Memory B cell (primary cell): ENCODE measurements at regions not wholly inside any gene's neighbourhood (a gene's known extent, or its start where the extent isn't known, plus 50 kb on each side); places are given as distances from the start of the nearest gene placed in this dataset.
"Not testable (repeated sequence)": the region's sequence is repeated elsewhere in the genome, so short reads cannot be mapped to it uniquely, and the experiment has no call there.

Experiments
- ATAC-seq: fragments of 150-1000 bp; cut with Tn5 transposase; 2 replicates; pipeline ENCODE4 v1.10.0; 2021; ENCODE audit warnings: low read depth, mild to moderate bottlenecking, moderate library complexity
- DNase-seq, 2 donors: peaks; one replicate each; pipeline ENCODE4 v3.0.0; 2022; ENCODE audit warnings: low spot score in 2 of 2
- H3K27ac Mint-ChIP-seq: one replicate; pipeline ENCODE4 v1.8.0; 2022; ENCODE audit warnings: mild to moderate bottlenecking, moderate library complexity, mixed read lengths
- H3K27me3 Mint-ChIP-seq: one replicate; pipeline ENCODE4 v1.8.0; 2022; ENCODE audit warnings: mixed read lengths
- H3K36me3 Mint-ChIP-seq: one replicate; pipeline ENCODE4 v1.8.0; 2022; ENCODE audit warnings: mild to moderate bottlenecking, mixed read lengths
- H3K4me1 Mint-ChIP-seq: one replicate; pipeline ENCODE4 v1.8.0; 2022; ENCODE audit warnings: mixed read lengths
- H3K4me3 Mint-ChIP-seq: one replicate; pipeline ENCODE4 v1.8.0; 2022; ENCODE audit warnings: mild to moderate bottlenecking, moderate library complexity, mixed read lengths
- H3K9me3 Mint-ChIP-seq: one replicate; pipeline ENCODE4 v1.8.0; 2022; ENCODE audit warnings: mixed read lengths

DNA sequence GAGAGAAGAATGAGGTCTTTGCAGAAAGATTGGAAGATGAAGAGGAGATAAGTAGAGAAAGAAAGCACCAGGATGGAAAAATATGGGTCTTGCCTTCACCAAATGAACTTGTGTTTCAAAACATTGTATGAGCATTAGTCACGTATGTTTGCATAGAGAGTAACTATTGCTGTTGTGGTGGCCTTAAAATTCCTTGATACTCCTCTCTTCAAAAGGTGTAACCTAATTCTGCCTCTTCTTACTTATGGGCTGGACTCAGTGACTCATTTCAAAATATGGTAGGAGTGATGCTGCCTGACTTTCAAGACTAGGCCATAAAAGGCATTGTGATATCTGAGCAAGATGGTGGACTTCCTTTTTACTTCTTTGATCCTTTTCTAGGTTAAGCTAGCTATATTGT, 228.7 kb upstream of the ZNF385D start:
- Mint-ChIP-seq H3K4me1 (no peaks in the 10 kb centered on the region), H3K9me3 (peaks cover 11% of the 10 kb centered on the region), H3K4me3 (no peak overlapping the region), H3K36me3 (no peaks in the 10 kb centered on the region), H3K27me3 (no peaks in the 10 kb centered on the region), H3K27ac (no peak overlapping the region)
- DNase-seq (no peak), ATAC-seq (no peak)

DNA sequence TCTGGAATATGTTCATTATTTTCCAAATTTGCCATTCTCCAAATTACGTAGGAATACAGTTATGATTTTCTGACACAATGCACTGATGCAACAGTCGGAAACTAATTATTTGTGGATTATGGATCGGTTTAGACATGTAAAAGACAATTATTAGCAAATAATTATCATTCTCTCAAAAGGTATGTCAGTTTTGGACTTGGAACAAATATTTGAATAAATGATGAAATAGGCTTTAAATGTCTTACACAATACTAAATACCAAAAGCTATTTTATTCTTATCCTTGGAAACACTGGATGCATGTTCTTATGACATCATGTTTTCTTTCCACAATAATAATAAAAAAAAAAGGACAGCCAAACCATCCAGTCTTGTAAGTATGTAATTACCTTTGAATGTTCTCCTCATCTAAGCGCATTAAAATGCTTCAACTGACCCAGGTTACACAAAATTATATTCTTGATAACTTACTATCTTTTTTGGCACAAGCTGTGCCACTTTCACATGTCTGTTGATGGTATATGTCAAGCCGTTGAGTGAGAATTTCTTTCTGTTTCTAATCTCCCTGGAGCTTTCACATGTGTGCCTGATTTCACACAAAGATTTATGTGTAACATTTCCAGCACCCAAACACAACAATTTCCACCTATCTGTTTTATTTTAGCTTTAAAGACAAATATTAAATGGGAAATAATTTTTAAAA, 238.5 kb upstream of the ZNF385D start:
- Mint-ChIP-seq H3K4me1 (no peaks in the 10 kb centered on the region), H3K9me3 (no peaks in the 10 kb centered on the region), H3K4me3 (no peak overlapping the region), H3K36me3 (no peaks in the 10 kb centered on the region), H3K27ac (no peak overlapping the region), H3K27me3 (no peaks in the 10 kb centered on the region)
- no peak for ATAC-seq
- DNase-seq = no peak

DNA sequence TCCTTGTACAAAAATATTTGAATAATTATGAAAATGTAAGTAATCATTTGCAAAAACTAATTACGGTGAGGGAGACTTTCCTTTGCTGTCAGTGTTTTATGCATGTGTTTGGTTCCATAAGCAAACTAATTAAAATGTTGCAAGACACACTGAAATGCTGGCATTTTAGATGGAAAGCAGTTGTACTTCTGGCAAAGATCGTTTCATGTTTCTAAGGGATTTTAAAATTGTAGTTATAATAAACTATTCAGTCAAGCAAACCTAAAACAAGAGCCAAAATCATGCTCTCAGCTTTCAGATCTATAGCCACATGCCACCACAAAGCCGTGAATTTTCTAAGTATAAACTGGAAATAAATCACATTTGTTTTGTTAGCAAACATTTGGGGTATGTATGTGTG, 240.1 kb upstream of the ZNF385D start:
- no peak overlapping the region for H3K4me3 Mint-ChIP-seq
- no peaks in the 10 kb centered on the region for H3K4me1 Mint-ChIP-seq
- ATAC-seq = no peak
- H3K27ac Mint-ChIP-seq = no peak overlapping the region
- DNase-seq = no peak
- H3K36me3 Mint-ChIP-seq = no peaks in the 10 kb centered on the region
- no peaks in the 10 kb centered on the region for H3K9me3 Mint-ChIP-seq
- no peaks in the 10 kb centered on the region for H3K27me3 Mint-ChIP-seq

- Mint-ChIP-seq H3K4me3 (no peak overlapping the region), H3K27ac (no peak overlapping the region), H3K36me3 (no peaks in the 10 kb centered on the region), H3K27me3 (no peaks in the 10 kb centered on the region), H3K9me3 (no peaks in the 10 kb centered on the region), H3K4me1 (no peaks in the 10 kb centered on the region)
- DNase-seq (no peak), ATAC-seq (no peak)
These were observed 244.1 kb upstream of the ZNF385D start for GRCh38 chr3:21995079-21995607.

- no peak overlapping the region for H3K4me3 Mint-ChIP-seq
- DNase-seq (no peak), ATAC-seq (no peak)
- H3K36me3 Mint-ChIP-seq = no peaks in the 10 kb centered on the region
- H3K27ac Mint-ChIP-seq = no peak overlapping the region
- H3K9me3 Mint-ChIP-seq = no peaks in the 10 kb centered on the region
- no peaks in the 10 kb centered on the region for H3K27me3 Mint-ChIP-seq
- no peaks in the 10 kb centered on the region for H3K4me1 Mint-ChIP-seq
These were observed 256.4 kb upstream of the ZNF385D start for GRCh38 chr3:22007368-22007767.

GRCh38 chr3:22010997-22011396, 260.0 kb upstream of the ZNF385D start:
- Mint-ChIP-seq H3K9me3 (no peaks in the 10 kb centered on the region), H3K27me3 (no peaks in the 10 kb centered on the region), H3K27ac (no peak overlapping the region), H3K36me3 (no peaks in the 10 kb centered on the region), H3K4me3 (no peak overlapping the region), H3K4me1 (no peaks in the 10 kb centered on the region)
- ATAC-seq = no peak
- no peak for DNase-seq

- Mint-ChIP-seq H3K27ac (no peak overlapping the region), H3K4me1 (no peaks in the 10 kb centered on the region), H3K9me3 (no peaks in the 10 kb centered on the region), H3K27me3 (no peaks in the 10 kb centered on the region), H3K4me3 (no peak overlapping the region), H3K36me3 (no peaks in the 10 kb centered on the region)
- ATAC-seq (no peak), DNase-seq (no peak)
These were observed 261.5 kb upstream of the ZNF385D start for GRCh38 chr3:22012471-22012870.

DNA sequence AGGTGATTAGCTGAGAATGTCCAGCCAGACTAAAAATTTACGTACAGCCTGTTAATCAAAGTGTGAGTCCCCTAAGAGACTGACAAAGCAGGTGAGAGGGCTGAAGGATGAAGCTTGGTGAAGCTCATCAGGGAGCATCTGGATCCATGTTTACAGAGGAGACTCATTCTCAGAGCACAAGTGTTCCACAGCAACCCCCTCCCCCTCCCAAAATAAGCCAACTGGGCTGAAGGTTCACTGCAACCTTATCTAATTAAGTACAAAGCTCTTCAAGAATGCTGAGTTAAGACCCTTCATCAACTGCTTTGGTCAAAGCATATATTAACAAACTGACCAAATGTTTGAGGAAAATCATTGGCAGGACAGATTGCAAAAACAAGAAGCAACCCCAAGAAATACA, 262.6 kb upstream of the ZNF385D start:
- Mint-ChIP-seq H3K4me1 (no peaks in the 10 kb centered on the region), H3K36me3 (no peaks in the 10 kb centered on the region), H3K27me3 (no peaks in the 10 kb centered on the region), H3K9me3 (no peaks in the 10 kb centered on the region), H3K27ac (no peak overlapping the region), H3K4me3 (no peak overlapping the region)
- DNase-seq (no peak), ATAC-seq (no peak)

GRCh38 chr3:22016197-22016596, 265.2 kb upstream of the ZNF385D start:
- ATAC-seq = no peak
- no peaks in the 10 kb centered on the region for H3K4me1 Mint-ChIP-seq
- H3K27me3 Mint-ChIP-seq = no peaks in the 10 kb centered on the region
- no peak for DNase-seq
- no peaks in the 10 kb centered on the region for H3K9me3 Mint-ChIP-seq
- H3K4me3 Mint-ChIP-seq = no peak overlapping the region
- H3K36me3 Mint-ChIP-seq = no peaks in the 10 kb centered on the region
- no peak overlapping the region for H3K27ac Mint-ChIP-seq

DNA sequence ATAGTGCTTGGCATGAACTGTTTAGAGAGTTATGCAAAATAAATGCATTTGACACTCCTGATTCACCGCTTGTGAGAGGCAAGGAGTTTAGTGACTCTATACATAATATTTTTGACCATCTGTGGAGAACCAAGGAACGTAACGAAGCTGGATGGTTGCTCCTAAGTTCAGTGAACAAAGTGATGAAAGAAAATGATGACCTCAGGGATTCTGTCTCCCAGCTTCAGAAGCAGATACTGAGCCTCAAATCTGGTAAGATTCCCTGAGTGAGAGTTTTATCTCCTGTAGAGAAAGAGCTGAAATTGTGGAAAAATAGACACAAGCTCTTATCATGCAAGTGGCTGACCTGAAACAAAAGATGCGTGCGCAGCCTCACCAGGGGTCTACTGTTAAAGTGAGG, 273.6 kb upstream of the ZNF385D start:
- not testable (repeated sequence) for ATAC-seq, H3K9me3 Mint-ChIP-seq, H3K4me1 Mint-ChIP-seq, DNase-seq, H3K27me3 Mint-ChIP-seq, H3K36me3 Mint-ChIP-seq, H3K27ac Mint-ChIP-seq, H3K4me3 Mint-ChIP-seq

GRCh38 chr3:22029480-22029879, 278.5 kb upstream of the ZNF385D start:
- Mint-ChIP-seq H3K27me3 (no peaks in the 10 kb centered on the region), H3K4me3 (no peak overlapping the region), H3K36me3 (no peaks in the 10 kb centered on the region), H3K4me1 (no peaks in the 10 kb centered on the region), H3K9me3 (peaks cover 3% of the 10 kb centered on the region), H3K27ac (no peak overlapping the region)
- DNase-seq = no peak
- ATAC-seq = no peak

DNA sequence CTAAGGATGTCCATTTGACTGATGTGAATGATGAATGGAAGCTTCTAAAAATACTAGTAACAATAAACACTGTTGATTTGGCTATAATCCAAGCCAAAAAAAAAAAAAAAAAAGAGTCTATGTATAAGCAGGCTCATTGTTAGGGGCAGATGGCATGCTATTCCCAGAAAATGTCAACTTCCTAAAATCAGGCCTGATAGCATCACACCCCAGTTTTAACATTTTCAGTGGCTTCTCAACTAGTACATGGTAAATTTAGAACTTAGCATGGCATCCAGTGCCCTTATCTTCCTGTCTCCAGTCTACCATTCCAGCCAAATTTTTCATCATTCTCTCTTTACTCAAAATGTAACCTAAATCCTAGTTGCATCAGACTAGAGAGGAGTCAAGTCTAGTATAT, 288.2 kb upstream of the ZNF385D start:
- Mint-ChIP-seq H3K9me3 (no peaks in the 10 kb centered on the region), H3K4me3 (no peak overlapping the region), H3K27me3 (no peaks in the 10 kb centered on the region), H3K36me3 (no peaks in the 10 kb centered on the region), H3K27ac (no peak overlapping the region), H3K4me1 (no peaks in the 10 kb centered on the region)
- ATAC-seq = no peak
- no peak for DNase-seq

DNA sequence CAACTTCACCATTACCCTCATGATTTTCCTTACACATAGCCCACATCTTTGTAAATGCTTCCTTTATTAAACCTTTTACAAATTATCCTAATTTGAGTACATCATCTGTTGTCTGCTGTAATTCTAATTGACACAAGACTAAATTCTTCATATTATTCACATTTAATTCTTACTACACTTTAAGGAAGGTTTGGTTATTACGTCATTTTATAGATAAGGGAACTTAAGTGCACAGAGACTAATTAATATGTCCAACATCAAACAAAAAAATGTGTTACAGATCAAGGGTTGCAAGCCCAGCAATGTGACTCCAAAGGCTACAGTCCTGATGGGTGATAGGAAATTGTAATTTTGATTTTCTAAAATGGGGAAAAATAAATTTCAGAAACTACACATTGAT, 289.1 kb upstream of the ZNF385D start:
- H3K36me3 Mint-ChIP-seq = no peaks in the 10 kb centered on the region
- no peaks in the 10 kb centered on the region for H3K4me1 Mint-ChIP-seq
- no peaks in the 10 kb centered on the region for H3K9me3 Mint-ChIP-seq
- H3K27ac Mint-ChIP-seq = no peak overlapping the region
- no peak overlapping the region for H3K4me3 Mint-ChIP-seq
- H3K27me3 Mint-ChIP-seq = no peaks in the 10 kb centered on the region
- ATAC-seq (no peak), DNase-seq (no peak)

- Mint-ChIP-seq H3K9me3 (no peaks in the 10 kb centered on the region), H3K27me3 (no peaks in the 10 kb centered on the region), H3K36me3 (no peaks in the 10 kb centered on the region), H3K4me3 (no peak overlapping the region), H3K27ac (no peak overlapping the region), H3K4me1 (no peaks in the 10 kb centered on the region)
- ATAC-seq = no peak
- DNase-seq = no peak
These were observed 294.9 kb upstream of the ZNF385D start for GRCh38 chr3:22045882-22046281.

DNA sequence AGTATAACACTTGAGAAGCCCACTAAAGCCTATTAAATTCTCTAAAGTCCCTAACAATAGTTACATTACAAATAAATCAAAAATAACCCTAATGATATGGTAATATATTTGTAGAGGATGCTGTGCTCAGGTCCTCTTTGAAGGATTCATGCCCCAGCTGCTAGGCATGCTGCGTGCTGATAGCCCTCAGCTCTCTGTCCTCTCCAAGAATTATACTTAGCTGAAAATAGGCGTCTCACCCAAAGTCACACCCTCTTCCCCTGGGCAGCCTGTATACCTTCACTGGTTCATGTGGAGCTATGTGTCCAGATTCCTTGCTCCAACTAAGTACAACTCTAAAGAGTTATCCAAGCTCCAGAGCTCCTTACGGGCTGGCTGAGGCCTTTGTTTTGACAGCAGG, 312.5 kb upstream of the ZNF385D start:
- ATAC-seq (no peak), DNase-seq (no peak)
- no peaks in the 10 kb centered on the region for H3K36me3 Mint-ChIP-seq
- no peaks in the 10 kb centered on the region for H3K4me1 Mint-ChIP-seq
- H3K4me3 Mint-ChIP-seq = no peak overlapping the region
- H3K27me3 Mint-ChIP-seq = no peaks in the 10 kb centered on the region
- H3K27ac Mint-ChIP-seq = no peak overlapping the region
- H3K9me3 Mint-ChIP-seq = peaks cover 3% of the 10 kb centered on the region
